GM19240 (cell line): ENCODE measurements at regions not wholly inside any gene's neighbourhood (a gene's known extent, or its start where the extent isn't known, plus 50 kb on each side); places are given as distances from the start of the nearest gene placed in this dataset.

Experiments
- DNase-seq: peaks from one replicate; pipeline ENCODE4 v3.0.0; 2011; ENCODE audit warnings: low spot score; ENCODE audit not compliant: insufficient read length

- DNase-seq = no peak
Observed at GRCh38 chr1:101683561-101683960, 313.2 kb downstream of the OLFM3 start.

DNA sequence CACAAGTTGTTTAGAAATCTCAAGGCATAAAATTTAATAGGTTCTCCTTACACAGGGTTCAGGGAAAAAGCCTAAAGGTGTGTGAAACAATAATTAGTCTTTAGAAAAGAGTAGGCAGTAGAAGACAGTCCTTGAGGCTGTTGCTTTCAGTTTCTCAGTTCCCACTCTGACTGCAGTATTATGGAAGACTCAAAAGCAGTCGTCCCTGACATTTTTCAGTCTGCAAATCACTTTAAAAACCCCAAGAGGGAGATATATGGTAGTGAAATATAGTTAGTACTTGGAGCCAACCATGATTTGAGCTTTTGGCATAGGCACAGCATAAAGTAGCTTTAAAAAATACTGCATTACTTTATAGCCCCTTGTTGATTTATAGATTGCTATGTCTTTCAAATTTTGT lies 299.7 kb downstream of the OLFM3 start:
- DNase-seq = no peak

- DNase-seq = no peak
Observed at GRCh38 chr1:101698681-101699080, 298.0 kb downstream of the OLFM3 start.

GRCh38 chr1:101704895-101705294 lies 291.8 kb downstream of the OLFM3 start:
- no peak for DNase-seq

DNA sequence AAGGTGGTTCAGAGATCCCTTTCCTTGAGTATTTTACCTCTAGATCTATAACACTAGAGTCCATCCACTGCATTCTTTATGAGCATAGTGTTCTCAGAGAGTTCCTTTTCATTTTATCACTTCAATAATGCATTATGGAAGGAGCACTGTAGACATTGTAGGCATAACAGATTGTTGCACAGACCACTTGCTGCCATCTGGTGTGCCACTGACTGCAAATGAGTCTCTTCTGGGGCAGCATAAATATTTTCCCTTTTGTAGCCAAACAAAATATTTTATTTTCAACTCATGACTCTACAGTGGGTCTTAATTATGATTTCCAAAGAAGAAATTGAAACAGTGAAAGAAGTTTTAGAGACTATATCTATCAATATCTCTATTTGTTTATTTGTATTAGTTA lies 290.4 kb downstream of the OLFM3 start:
- DNase-seq = no peak

DNA sequence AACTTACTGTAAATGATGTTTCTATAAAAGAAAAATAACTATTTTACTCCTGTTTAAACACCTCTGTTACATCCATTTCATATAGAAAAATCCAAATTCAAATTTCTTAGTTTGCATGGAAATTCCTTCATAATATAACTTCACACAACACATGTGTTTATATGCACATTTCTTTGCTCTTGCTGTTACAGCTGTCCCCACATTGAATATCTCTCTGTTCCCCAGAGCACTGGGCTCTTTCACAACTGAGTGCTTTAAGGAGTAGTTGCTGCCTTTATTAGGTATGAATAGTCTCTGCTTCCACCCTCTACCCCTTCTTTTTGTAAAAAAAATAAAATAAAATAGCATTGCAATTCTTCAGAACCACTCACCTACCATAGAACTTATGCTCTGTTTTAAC lies 287.0 kb downstream of the OLFM3 start:
- no peak for DNase-seq

DNA sequence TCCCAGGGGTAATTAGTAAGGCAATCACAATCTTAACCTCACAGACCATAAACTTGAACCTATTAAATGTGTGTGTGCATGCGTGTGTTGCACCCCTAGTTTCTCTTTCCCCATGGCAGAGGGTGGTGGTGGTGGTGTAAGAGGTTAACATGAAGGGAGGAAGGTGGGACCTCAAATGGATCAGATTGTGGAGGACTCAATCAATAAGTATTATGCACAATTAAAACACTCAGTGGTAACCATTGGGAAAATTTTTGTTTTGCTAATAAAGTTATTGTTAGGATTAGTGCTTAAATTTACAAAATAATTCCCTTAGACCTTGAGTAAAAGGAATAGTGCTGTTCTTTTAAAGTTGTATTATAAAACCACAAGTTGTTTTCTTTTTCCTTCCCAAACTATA lies 283.0 kb downstream of the OLFM3 start:
- DNase-seq = no peak

DNA sequence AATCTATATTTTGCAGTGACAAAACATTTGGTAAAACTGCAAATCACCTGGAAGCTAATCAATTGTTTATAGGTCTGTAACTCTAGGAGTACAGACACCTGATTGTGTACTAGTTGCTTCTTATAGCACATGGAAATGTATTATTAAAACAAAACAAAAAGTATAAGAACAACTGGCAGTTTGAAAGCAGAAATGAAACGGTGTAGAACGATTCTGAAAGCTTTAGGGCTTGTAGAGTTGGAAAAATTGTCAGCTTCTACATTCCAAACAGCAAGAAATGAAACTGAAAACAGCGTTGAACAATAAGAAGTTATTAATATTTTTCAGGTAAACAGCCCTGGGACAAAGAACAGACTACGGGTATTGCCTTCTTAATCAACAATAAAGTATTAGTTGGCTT lies 273.3 kb downstream of the OLFM3 start:
- DNase-seq = no peak

DNA sequence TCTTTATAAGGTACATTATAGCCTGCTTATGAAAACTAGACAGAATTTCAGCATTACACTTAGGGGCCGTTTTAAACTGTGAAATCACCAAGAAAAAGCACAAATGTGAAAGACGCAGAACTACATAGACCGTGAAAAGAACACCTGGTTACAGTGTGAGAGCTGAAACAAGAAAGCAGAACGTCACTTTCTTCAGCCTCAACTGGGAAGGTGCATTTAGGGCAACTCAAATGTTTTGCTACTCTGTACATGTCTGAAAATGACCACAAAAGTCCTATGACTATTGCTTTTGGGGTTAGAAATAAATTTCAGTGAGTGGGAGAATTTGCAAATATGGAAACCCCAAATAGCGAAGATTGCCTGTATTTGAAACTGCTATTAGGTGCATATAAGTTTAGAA lies 268.7 kb downstream of the OLFM3 start:
- no peak for DNase-seq

GRCh38 chr1:101730559-101730958 lies 266.2 kb downstream of the OLFM3 start:
- DNase-seq = no peak

DNA sequence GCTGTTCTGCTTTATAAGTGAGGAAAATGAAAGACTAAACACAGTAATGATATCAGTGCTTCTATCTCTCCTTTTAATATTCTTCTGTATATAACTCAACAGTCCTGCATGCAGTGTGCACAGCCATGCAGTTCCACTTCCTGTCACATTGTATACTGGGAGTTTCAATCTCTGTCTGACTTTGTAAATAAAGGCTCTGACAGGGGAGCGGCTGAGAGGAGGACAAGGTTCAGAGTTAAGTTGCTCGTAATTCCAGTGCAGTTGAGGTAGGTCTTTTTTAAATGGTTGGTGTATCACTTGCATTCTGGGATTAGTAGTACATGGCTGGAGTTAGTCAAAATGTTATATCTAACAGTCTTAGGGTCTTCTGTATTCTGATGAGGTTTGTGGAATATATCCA lies 264.5 kb downstream of the OLFM3 start:
- no peak for DNase-seq

- no peak for DNase-seq
Observed at GRCh38 chr1:101733340-101733739, 263.4 kb downstream of the OLFM3 start.

DNA sequence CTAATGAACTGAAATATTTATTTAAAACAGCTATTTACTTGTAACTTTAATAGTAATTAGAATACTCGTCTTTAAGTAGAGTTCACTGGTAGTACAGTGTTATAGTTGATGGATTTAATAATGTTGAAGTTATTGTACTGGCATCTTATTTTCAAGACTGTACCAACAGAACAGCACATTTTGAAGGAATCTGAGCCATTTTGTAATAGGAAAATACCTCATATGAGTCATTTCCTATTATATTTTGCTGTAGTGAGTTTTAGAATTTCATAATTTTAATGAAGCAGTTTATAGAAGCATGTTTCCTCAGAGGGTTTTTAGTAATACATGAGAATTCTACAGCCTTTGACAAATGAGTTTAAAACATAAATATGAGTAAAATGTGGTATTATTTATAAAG lies 258.3 kb downstream of the OLFM3 start:
- no peak for DNase-seq

DNA sequence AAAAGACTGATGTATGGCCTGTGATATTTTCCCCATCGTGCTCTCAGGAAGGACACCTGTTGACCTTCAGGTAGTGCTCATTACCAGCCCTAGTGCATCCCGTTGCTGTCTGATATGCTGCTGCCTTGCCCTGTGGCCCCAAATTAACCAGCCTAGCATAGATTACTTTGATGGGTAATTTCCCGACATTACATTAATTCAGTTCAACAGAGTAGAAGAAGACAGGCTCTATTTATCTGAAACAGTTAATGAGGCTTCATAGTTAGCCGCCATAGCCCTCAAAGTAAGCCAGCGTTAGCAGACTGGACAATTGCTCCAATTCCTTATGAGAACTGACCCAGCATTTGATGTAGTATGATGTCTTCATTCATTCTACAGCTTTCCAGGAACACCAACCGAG lies 257.6 kb downstream of the OLFM3 start:
- DNase-seq = no peak

DNA sequence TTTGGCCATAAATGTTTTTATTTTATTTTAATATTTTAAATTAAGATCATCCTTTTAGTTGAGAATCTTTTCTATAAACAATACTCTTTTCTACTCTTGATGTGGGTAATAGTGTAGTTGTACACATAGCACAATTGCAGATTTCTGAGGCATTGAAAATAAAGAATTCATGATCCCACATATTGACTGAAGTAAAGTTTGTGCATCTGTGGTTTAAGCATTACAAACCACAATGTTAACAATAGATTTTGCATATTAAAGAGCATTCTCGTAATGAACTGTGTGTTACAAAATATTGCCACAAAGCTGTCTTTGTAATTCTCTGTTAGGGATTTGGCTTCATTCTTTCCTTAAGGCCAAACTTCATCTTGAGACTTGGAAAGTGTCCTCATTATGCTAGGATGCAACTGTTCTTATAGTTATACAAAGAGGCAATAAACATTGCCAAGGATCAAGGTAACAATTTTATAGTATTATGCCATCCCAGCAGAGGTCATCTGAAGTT lies 256.8 kb downstream of the OLFM3 start:
- no peak for DNase-seq

DNA sequence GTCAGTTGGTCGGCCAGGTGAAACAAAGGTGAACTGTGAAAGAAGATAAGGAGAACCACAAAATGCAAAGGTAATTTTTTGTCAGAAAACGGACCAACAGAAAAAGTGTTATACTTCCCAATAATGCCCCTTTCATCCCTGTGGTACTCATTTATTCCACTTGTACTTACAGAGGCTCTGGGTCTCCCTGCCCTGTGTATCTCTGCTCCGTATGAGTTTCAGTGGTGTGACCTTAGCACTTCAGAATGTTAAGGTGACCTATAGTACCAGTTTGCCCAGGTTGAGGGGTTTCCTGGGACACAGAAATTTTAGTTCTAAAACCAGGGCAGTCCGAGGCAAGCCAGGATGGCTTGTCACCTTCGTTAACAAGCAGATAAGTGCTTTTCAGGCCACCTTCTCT lies 254.8 kb downstream of the OLFM3 start:
- DNase-seq = no peak

DNA sequence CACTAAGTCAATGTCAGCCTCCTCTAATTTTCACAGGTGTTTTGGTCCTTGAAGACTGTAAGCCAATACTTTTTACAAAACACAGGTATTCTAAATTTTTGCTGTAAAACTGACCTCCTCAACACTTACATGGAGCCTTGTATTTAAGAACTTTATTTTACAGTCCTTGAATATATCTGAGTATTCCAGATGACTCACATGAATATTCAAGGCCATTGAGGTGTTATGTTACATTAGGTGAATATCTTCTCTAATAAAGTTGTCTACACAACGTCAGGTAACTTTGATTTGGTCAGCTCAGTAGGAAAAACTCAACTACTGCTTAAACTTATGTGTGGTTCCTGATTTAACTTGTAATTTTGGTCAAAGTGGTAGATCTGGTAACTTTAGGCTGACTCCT lies 254.2 kb downstream of the OLFM3 start:
- DNase-seq = no peak

DNA sequence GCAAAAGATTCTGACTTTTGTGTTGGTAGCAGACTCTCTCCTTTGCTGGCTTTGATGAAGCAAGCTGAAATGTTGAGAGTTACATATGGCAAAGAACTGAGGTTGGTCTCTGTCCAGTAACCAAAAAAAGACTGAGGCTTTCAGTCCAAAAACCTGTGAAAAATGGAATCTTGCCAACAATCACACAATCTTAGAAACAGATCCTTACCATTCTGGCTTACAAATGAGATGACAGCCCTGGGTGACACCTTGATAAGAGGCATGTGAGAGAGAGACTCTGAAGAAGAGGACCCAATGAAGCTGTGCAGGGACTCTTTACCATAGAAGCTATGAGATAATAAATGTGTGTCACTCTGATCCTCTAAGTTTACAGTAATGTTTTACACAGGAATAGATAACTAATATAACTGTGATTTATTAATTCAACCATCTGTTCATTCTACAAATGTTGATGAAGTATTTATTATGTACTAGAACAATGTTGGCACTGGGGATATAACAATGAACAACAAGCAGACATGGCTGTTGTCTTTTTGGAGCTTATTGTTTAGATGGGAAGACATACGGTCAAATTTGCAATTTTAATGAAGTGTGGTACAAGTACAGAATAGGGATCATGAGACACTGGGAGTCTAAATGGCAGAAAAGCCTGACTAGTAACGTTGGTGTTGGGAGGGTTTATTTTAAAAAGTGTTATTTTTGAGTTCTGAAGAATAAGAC lies 251.0 kb downstream of the OLFM3 start:
- no peak for DNase-seq

DNA sequence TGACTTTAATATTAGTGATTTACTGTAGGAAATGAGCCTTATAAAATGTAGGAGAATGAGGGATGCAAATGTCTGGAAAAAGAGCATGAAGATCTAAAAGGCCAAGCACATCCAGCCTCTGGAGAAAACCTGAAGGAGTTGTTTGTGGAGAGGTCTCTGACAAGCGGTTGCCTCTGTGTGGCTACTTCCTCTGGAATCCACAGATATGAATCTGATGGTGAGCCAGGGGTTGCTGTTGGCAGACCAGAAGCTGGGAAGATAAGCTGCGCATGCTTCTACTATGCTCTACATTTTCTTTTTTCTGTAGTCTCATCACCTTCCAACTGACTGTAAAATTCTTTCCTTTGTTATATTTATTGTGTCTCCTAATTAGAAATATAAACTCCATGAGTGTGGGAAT lies 248.6 kb downstream of the OLFM3 start:
- DNase-seq = no peak
